Motor neuron (in vitro differentiated cells): ENCODE measurements at regions not wholly inside any gene's neighbourhood (a gene's known extent, or its start where the extent isn't known, plus 50 kb on each side); places are given as distances from the start of the nearest gene placed in this dataset.

Experiments
- ATAC-seq, 8 experiments: fragments of 200-7000 bp; cut with Tn5 transposase; replicated peaks in 6 of 8; 2 replicates each; pipeline ENCODE4 v1.8.0; 2021; ENCODE audit warnings: mild to moderate bottlenecking in 8 of 8, moderate library complexity in 8 of 8
- H3K27ac ChIP-seq, 2 donors: fragments of 250-450 bp; sonication (Bioruptor Pico); 2 replicates each; pipeline ENCODE4 v1.9.0; 2021; ENCODE audit warnings: antibody characterized with exemption in 2 of 2, mild to moderate bottlenecking in 2 of 2, moderate library complexity in 1 of 2
- H3K4me1 ChIP-seq, 2 donors: fragments of 250-450 bp; sonication (Bioruptor Pico); replicated peaks in 1 of 2; 2 replicates each; pipeline ENCODE4 v1.6.1; 2021; ENCODE audit warnings: antibody characterized with exemption in 2 of 2, mild to moderate bottlenecking in 2 of 2, moderate library complexity in 1 of 2
- H3K4me3 ChIP-seq, 5 donors: fragments of 250-450 bp; sonication (Bioruptor Pico); 2 replicates each; pipeline ENCODE4 v1.9.0; 2021; ENCODE audit warnings: antibody characterized with exemption in 5 of 5, mild to moderate bottlenecking in 5 of 5, moderate library complexity in 4 of 5
- WGBS, 10 experiments: fragments of 450-650 bp; shearing (Covaris generic); methylation state at CpG; one replicate each; pipeline ENCODE4 v1.0.0; 2022; 5-methylcytosine and 5-hydroxymethylcytosine counted together
- in situ Hi-C, 9 experiments: fragments of 400-800 bp; cut with MboI; loops; one replicate each; pipeline ENCODE4 v1.15.0; 2021; ENCODE audit warnings: low sequenced_read_pairs in 9 of 9, low pct_unique_long_range_greater_than_20kb in 2 of 9; ENCODE audit not compliant: unreplicated experiment in 9 of 9

- 23 to 100% (median 93%) methylated on average over 1 to 6 of the region's 6 CpGs for WGBS, 10 experiments
- in situ Hi-C loops, result loop anchor here in 2 of 9 experiments (25.0 kb wide), 3 partner anchors 471 to 621 kb away; no protein-coding TSS in a partner anchor
- peak in 2 of 8 experiments; percentile 37 to 43 for ATAC-seq
- Histone ChIP-seq H3K4me3 (no peak overlapping the region), H3K27ac (no peak overlapping the region), H3K4me1 (no peaks in the 10 kb centered on the region)
Measured at GRCh38 chr9:7533376-7534090, 266.0 kb downstream of the DMAC1 start.

GRCh38 chr9:7523426-7524043 is 276.0 kb downstream of the DMAC1 start:
- ATAC-seq, result no peak
- in situ Hi-C loops, result no loop called here
- no peaks in the 10 kb centered on the region for H3K4me1 ChIP-seq
- H3K27ac ChIP-seq, result no peak overlapping the region
- 4 to 100% (median 59%) methylated on average over 1 to 5 of the region's 5 CpGs; no CpG with 5 or more reads in 2 of the 10 experiments for WGBS, 10 experiments
- H3K4me3 ChIP-seq, result no peak overlapping the region

GRCh38 chr9:7520396-7520795 is 279.2 kb downstream of the DMAC1 start:
- Histone ChIP-seq H3K4me3 (no peak overlapping the region), H3K4me1 (no peaks in the 10 kb centered on the region), H3K27ac (no peak overlapping the region)
- peak in 1 of 8 experiments; percentile 22 for ATAC-seq
- WGBS, 10 experiments, result 7 to 100% (median 71%) methylated on average over 1 to 5 of the region's 5 CpGs; no CpG with 5 or more reads in 1 of the 10 experiments
- in situ Hi-C loops, result no loop called here

GRCh38 chr9:7516376-7516775 is 283.2 kb downstream of the DMAC1 start:
- 0 to 100% (median 48%) methylated on average over 1 to 2 of the region's 2 CpGs; no CpG with 5 or more reads in 2 of the 10 experiments for WGBS, 10 experiments
- H3K27ac ChIP-seq, result no peak overlapping the region
- no peak overlapping the region for H3K4me3 ChIP-seq
- in situ Hi-C loops, result no loop called here
- no peak for ATAC-seq
- no peaks in the 10 kb centered on the region for H3K4me1 ChIP-seq

GRCh38 chr9:7510199-7510598 is 289.4 kb downstream of the DMAC1 start:
- Histone ChIP-seq H3K4me1 (no peaks in the 10 kb centered on the region), H3K4me3 (no peak overlapping the region), H3K27ac (no peak overlapping the region)
- in situ Hi-C loops, result no loop called here
- 13 to 100% (median 70%) methylated on average over 1 to 7 of the region's 7 CpGs; no CpG with 5 or more reads in 2 of the 10 experiments for WGBS, 10 experiments
- no peak for ATAC-seq

- WGBS, 10 experiments, result 20 to 96% (median 81%) methylated on average over 5 to 7 of the region's 7 CpGs
- ATAC-seq, result no peak
- in situ Hi-C loops, result no loop called here
- Histone ChIP-seq H3K4me3 (no peak overlapping the region), H3K27ac (no peak overlapping the region), H3K4me1 (no peaks in the 10 kb centered on the region)
Measured at GRCh38 chr9:7509576-7510145, 289.9 kb downstream of the DMAC1 start.

GRCh38 chr9:7508516-7508915 is 291.1 kb downstream of the DMAC1 start:
- Histone ChIP-seq H3K4me1 (no peaks in the 10 kb centered on the region), H3K4me3 (no peak overlapping the region), H3K27ac (no peak overlapping the region)
- 0 to 100% (median 80%) methylated on average over 1 of the region's 1 CpG; no CpG with 5 or more reads in 7 of the 10 experiments for WGBS, 10 experiments
- no peak for ATAC-seq
- in situ Hi-C loops, result no loop called here

GRCh38 chr9:7507566-7508270 is 291.9 kb downstream of the DMAC1 start:
- no peak overlapping the region for H3K27ac ChIP-seq
- ATAC-seq, result no peak
- no peaks in the 10 kb centered on the region for H3K4me1 ChIP-seq
- in situ Hi-C loops, result no loop called here
- H3K4me3 ChIP-seq, result no peak overlapping the region
- 0 to 86% (median 53%) methylated on average over 1 to 7 of the region's 7 CpGs for WGBS, 10 experiments

GRCh38 chr9:7507026-7507425 is 292.6 kb downstream of the DMAC1 start:
- no peak overlapping the region for H3K4me3 ChIP-seq
- ATAC-seq, result no peak
- in situ Hi-C loops, result no loop called here
- H3K4me1 ChIP-seq, result no peaks in the 10 kb centered on the region
- WGBS, 10 experiments, result 0 to 100% (median 80%) methylated on average over 1 to 2 of the region's 2 CpGs; no CpG with 5 or more reads in 3 of the 10 experiments
- no peak overlapping the region for H3K27ac ChIP-seq

- in situ Hi-C loops, result no loop called here
- no peaks in the 10 kb centered on the region for H3K4me1 ChIP-seq
- 21 to 100% (median 92%) methylated on average over 1 to 2 of the region's 2 CpGs; no CpG with 5 or more reads in 5 of the 10 experiments for WGBS, 10 experiments
- ATAC-seq, result no peak
- H3K4me3 ChIP-seq, result no peak overlapping the region
- H3K27ac ChIP-seq, result no peak overlapping the region
Measured at GRCh38 chr9:7500521-7500920, 299.1 kb downstream of the DMAC1 start.

GRCh38 chr9:7491641-7492040 is 307.9 kb downstream of the DMAC1 start:
- WGBS, 10 experiments, result 0 to 100% (median 57%) methylated on average over 1 to 2 of the region's 2 CpGs; no CpG with 5 or more reads in 2 of the 10 experiments
- no peak overlapping the region for H3K27ac ChIP-seq

GRCh38 chr9:7490317-7491108 is 309.1 kb downstream of the DMAC1 start:
- no peak overlapping the region for H3K27ac ChIP-seq
- ATAC-seq, result no peak
- WGBS, 10 experiments, result 34 to 100% (median 96%) methylated on average over 1 to 4 of the region's 4 CpGs; no CpG with 5 or more reads in 1 of the 10 experiments
- in situ Hi-C loops, result no loop called here
- H3K4me3 ChIP-seq, result no peak overlapping the region
- peaks cover 15 to 21% of the 10 kb centered on the region in 2 donors for H3K4me1 ChIP-seq

More at GRCh38 chr9:7491641-7492040, 307.9 kb downstream of the DMAC1 start:
- no peak overlapping the region for H3K4me3 ChIP-seq
- ATAC-seq, result no peak
- H3K4me1 ChIP-seq, result peaks cover 15 to 21% of the 10 kb centered on the region in 2 donors
- in situ Hi-C loops, result no loop called here
